NCI-H146 (cell line): ENCODE measurements at regions not wholly inside any gene's neighbourhood (a gene's known extent, or its start where the extent isn't known, plus 50 kb on each side); places are given as distances from the start of the nearest gene placed in this dataset.
"Not testable (repeated sequence)": the region's sequence is repeated elsewhere in the genome, so short reads cannot be mapped to it uniquely, and the experiment has no call there.

Experiments
- DNase-seq: peaks from one replicate; lab custom pipeline; 2025; lab: John Stamatoyannopoulos, UW

DNA sequence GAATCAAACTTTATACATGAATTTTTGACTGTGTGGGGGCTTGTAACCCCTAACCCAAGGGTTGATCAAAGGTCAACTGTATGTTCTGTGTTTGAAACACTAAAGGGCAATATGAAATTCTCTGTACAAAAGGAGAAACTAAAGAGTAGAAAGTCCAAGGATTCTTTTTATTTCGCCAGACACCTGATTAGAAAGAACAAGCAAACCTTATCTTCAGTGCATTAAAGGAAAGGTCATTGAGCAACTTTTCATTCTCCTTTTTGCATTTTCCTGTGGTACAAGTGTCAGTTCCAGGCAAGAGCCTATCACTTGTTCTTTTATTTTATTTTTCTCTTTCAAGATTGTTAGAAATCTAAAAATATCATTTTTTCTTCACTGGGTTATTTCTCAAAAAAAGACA, 430.1 kb upstream of the EPHA3 start:
- DNase-seq, result no peak

GRCh38 chr3:88678747-88679146, 428.7 kb upstream of the EPHA3 start:
- DNase-seq, result no peak

DNA sequence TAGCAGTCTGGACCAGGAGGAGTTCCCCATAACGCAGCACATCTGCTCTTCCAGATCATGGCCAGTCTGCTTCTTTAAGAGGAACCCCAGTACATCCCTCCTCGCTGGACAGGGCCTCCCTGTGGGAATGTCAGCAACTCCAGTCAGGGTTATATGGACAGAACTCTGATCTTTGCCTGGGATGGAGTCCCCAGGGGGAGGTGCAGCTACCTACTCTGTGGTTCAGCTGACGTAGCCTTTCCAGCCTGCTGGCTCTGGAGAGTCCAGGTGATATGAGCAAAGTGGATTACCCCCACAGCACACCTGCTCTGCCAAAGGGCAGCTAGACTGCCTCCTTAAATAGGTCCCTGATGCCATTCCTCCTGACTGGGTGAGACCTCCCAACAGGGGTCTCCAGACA, 417.1 kb upstream of the EPHA3 start:
- no peak for DNase-seq

DNA sequence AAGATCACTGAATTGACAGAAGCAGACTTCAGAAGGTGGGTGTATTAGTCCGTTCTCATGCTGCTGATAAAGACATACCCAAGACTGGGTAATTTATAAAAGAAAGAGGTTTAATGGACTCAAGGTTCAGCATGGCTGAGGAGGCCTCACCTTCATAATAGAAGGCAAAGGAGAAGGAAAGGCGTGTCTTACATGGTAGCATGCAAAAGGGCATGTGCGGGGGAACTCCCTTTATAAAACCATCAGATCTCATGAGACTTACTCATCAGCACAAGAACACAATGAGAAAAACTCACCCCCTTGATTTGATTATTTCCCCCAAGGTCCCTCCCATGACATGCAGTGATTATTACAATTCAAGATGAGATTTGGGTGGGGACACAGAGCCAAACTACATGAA, 416.3 kb upstream of the EPHA3 start:
- DNase-seq, result no peak

DNA sequence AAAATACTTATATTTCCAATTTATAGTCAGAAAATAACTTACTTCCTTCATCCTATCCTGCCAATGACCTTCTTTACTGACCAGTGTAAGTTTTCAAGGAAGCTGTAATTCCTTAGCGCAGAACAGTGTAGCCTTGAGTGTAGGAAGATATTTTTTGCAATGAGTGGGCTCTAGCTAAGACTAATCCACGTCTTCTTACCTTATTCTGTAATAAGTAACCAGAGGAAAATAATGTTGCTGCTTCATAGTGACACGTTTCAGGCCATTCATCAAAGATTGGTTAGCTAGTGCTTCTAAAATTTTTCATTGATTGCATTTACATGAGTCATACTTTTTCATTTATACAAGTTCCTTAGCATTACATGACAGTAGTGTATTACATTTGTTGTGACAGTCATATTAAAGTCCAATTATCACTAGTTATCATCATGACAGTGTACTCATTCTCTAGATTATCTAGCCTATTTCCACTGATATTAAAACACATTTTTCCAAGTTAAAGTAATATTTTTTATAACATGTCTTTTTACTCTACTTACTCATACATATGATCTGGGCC, 403.8 kb upstream of the EPHA3 start:
- no peak for DNase-seq

GRCh38 chr3:88704338-88704737, 403.1 kb upstream of the EPHA3 start:
- no peak for DNase-seq

DNA sequence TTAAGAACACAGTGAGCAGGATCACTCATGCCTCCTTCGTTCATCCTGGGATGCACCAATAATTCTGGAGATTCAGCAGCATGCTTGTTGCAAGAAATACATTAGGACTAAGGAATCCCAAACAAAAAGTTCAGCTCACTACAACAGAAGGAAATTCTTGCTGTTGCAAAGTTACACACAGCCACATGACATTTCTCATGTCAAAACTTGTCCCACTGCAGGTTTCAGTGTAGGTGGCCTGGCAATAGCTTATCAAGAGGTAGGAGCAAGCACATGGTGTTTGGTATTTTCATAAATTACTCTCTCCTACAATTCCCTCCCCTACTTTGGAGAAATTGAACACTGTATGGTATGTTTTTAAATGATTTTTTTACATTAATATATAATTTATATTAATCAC, 399.6 kb upstream of the EPHA3 start:
- no peak for DNase-seq

DNA sequence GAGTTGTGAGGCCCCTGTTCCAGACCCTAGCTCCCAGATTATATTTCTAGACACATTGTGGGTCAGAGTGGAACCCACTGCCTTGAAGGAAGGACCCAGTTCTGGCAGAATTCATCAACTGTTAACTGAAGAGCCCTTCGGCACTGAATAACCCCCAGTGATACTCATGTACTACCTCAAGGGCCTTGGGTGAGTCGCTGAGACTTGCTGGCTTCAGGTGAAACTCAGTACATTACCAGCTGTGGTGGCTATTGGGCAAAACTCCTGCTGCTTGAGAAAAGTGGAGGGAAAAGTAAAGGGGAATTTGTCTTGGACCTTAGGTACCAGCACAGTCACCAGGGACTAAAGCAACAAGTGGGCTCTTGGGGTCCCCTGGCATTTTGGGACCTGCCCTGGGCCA, 394.9 kb upstream of the EPHA3 start:
- DNase-seq, result no peak

GRCh38 chr3:88713233-88713691, 394.2 kb upstream of the EPHA3 start:
- DNase-seq, result no peak

- no peak for DNase-seq
These were observed 381.8 kb upstream of the EPHA3 start for GRCh38 chr3:88725440-88726165.

DNA sequence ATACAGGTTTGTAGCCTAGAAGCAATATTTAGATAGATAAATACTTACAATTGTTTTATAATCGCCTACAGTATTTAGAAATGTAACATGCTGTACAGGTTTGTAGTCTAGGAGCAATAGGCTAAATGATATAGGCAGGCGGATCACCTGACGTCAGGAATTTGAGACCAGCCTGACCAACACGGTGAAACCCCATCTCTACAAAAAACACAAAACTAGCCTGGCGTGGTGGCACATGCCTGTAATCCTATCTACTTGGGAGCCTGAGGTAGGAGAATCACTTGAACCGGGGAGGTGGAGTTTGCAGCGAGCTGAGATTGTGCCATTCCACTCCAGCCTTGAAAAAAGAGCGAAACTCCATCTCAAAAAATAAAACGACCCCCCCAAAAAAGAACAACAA, 375.2 kb upstream of the EPHA3 start:
- no peak for DNase-seq

DNA sequence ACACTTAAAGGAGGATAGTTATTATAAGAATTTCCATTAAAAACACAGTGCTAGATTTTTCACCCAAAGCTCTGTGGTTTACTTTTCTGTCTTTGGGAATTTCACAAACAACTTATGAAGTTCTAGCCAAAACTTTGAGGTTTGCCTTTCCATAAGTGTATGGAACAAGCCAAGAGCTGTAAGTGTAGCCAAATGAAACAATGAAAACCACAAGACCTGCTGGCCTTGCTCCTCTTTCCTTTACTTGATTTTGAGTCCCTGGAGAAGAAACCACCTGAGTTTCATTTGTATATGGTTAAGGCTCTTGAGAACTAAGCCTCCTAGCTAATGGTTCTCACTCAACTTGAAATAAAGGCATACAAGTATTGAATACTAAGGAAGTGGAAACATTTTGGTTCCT, 365.3 kb upstream of the EPHA3 start:
- no peak for DNase-seq

DNA sequence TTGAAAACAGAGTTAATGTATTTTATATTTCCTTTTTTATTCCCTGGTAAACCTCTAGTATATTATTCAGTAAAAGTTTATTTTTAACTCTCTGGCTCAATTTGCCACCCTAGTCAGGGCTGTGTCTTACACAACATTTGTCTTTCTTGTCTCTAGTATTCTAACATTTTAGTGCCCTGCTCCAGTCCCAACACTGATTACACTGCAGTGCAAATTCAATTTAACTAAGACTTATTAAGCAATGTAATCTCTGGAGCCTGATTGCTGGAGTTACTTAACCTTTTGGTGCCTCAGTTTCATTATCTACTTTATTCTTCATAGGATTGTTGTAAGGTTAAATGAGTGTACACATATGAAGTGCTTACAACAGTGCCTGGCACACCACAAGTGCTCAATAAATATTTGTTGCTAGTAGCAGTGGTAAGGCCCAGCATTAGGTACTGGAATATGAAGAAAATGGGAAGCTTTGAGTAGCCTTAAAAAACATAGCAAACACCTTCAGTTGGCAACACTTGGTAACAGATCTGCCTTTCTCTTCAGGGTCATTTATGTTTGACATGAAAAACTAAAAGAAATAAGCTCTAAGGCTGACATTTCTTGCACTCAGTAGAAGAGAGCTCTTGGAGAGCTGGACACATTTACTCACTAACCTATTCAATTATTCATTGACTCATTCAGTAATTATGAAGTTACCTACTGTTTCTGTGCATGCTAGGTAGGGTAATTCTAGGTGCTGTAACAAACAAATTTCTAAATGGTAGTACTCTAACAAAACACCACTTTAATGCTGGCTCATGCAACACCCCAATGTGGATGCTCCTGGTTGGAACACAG, 364.5 kb upstream of the EPHA3 start:
- DNase-seq, result no peak

DNA sequence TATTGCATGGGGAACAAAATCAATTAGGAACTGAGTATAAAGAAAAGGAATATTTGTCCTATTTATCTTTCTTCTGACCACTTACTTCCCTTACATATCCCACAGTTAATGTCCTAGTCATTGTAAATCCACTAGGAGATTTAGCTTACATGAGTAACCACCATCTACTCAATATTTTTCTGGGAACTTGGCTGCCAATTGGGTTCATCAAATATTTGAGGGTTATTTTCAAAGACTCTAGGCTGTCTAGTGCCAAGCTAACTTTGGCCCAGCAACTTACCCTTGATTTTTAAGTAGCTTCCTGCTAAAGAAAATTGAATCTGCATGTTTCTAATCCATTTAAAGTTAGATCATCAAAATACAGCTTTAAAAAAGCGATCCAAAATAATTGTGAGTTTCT, 362.5 kb upstream of the EPHA3 start:
- no peak for DNase-seq

- not testable (repeated sequence) for DNase-seq
These were observed 360.3 kb upstream of the EPHA3 start for GRCh38 chr3:88747145-88747544.

GRCh38 chr3:88758676-88759075, 348.7 kb upstream of the EPHA3 start:
- DNase-seq, result no peak

DNA sequence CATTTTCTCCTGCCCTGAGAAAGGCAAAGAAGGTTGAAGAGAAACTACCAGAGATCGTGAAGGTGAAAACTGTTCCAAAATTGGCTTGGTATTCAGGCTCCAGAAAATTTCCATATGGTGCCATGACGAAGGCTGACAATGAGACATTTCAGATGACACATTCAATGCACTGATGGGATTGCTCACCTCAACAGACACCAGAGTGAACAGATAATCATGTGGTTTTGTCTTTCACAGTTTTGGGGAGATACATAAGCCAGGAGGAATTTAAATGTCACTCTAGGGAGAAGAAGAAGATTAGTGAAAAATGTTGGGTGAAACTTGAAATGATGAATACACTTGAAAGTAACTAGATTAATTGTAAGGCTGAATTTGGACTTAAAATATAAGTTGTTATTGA, 339.7 kb upstream of the EPHA3 start:
- DNase-seq, result no peak

DNA sequence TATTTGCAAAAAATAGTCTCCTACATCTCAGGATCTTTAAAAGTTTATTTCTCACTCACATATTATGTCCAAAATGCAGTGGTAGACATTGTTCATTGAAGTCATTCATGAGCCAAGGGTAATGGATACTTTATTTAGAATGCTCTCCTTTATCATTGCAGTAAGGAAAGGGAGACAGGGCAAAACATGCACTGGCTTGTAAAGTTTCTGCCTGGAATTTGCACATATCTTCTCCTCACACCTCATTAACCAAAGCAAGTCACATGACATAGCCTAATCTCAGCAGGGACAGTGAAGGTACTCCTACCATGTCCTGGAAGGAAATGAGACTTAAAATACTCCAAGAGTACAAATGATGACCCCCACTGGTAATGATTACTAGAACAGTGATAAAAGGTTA, 333.7 kb upstream of the EPHA3 start:
- DNase-seq, result no peak

- DNase-seq, result no peak
These were observed 332.3 kb upstream of the EPHA3 start for GRCh38 chr3:88775026-88775690.

DNA sequence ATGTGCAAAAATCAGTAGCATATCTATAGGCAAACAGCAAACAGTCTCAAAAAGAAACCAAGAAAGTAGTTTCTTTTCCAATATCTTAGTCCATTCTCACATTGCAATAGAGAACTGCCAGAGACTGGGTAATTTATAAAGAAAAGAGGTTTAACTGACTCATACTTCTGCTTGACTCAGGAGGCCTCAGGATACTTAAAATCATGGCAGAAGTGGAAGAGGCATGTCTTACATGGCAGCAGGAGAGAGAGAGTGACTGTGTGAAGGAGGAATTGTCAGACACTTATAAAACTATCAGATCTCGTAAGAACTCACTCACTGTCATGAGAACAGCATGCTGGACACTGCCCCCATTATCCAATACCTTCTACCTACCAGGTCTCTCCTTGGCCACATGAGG, 327.9 kb upstream of the EPHA3 start:
- DNase-seq, result no peak

- DNase-seq, result no peak
These were observed 322.5 kb upstream of the EPHA3 start for GRCh38 chr3:88784925-88785324.

GRCh38 chr3:88785841-88786240, 321.6 kb upstream of the EPHA3 start:
- no peak for DNase-seq

- DNase-seq, result no peak
These were observed 311.9 kb upstream of the EPHA3 start for GRCh38 chr3:88795503-88795902.
